ENCODE measurements at regions not wholly inside any gene's neighbourhood (a gene's known extent, or its start where the extent isn't known, plus 50 kb on each side); places are given as distances from the start of the nearest gene placed in this dataset.

DNA sequence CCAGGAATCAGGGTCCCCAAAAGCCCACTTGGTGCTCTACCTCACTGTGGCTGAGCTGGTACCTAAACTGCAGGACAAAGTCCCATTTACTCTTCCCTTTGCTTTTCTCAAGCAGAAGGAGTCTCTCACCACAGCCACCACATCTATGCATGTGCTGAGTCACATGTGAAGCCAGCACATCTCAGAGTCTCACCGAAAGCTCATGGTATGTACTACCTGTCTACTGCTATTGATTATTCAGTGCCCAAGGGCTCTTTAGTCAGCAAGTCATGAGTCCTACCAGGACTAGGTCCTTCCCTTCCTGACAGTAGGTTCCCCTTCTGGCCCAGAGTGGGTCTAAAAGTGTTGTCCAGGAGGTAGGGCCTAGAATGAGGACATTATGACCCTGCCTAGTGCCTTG, 130.7 kb upstream of the NTRK2 start:
- CTCF ChIA-PET: no interaction called here
- Histone ChIP-seq H3K4me1 (ENCODE audit: control insufficient read depth in 1 of 2, insufficient read depth in 2 of 2, low read length in 2 of 2) (no peaks in the 10 kb centered on the region), H3K27ac (ENCODE audit: low read depth, low read length) (no peak overlapping the region), H3K9me3 (ENCODE audit: control insufficient read depth in 1 of 2, insufficient read depth in 1 of 2, low read depth in 1 of 2, low read length in 2 of 2) (no peaks in the 10 kb centered on the region), H4K20me1 (ENCODE audit: insufficient read depth) (no peaks in the 10 kb centered on the region), H3K4me3 (replicated peaks in 1 of 2; ENCODE audit: low read depth in 1 of 2, low read length in 2 of 2) (no peak overlapping the region), H3K27me3 (ENCODE audit: insufficient read depth, low read length) (no peaks in the 10 kb centered on the region), H3K9me2 (ENCODE audit: insufficient read depth) (no peaks in the 10 kb centered on the region), H3K79me2 (ENCODE audit: insufficient read depth, low read length) (no peaks in the 10 kb centered on the region), H3K36me3 (ENCODE audit: control insufficient read depth in 1 of 2, insufficient read depth in 2 of 2, low read length in 2 of 2) (no peaks in the 10 kb centered on the region), H2AFZ (ENCODE audit: low read depth, low read length, poor library complexity, severe bottlenecking) (no peak overlapping the region), H3K9ac (ENCODE audit: low read length) (no peak overlapping the region), H3K4me2 (ENCODE audit: low read length) (no peak overlapping the region)
- RAD21 ChIA-PET (ENCODE audit: low non-redundant PET in 1 of 2, low total read pairs in 2 of 2, uncharacterized antibody in 2 of 2, unreplicated experiment in 2 of 2): no interaction called here
- ATAC-seq (no peak), DNase-seq (ENCODE audit: low read depth, low spot score) (no peak)
- no peak for TF ChIP-seq ZNF274 (IDR thresholded peaks at IDR 0.05; ENCODE audit: low read depth, low read length)
- TF ChIP-seq TCF7L2 (IDR thresholded peaks at IDR 0.05; ENCODE audit: borderline replicate concordance, extremely low read depth, insufficient read depth, insufficient read length): no peak
- TF ChIP-seq POLR2A (IDR thresholded peaks at IDR 0.05; ENCODE audit: borderline replicate concordance, extremely low read depth, insufficient read depth, insufficient read length): no peak
- no peak for TF ChIP-seq JUND (IDR thresholded peaks at IDR 0.05)
- no peak for TF ChIP-seq RAD21 (IDR thresholded peaks at IDR 0.05; ENCODE audit: low read depth)
- TF ChIP-seq SIN3A (IDR thresholded peaks at IDR 0.05; ENCODE audit: low read depth): no peak
- no peak for TF ChIP-seq FOSL1 (IDR thresholded peaks at IDR 0.05; ENCODE audit: low read depth)
- TF ChIP-seq POLR2AphosphoS5 (IDR thresholded peaks at IDR 0.05; ENCODE audit: low read depth, low read length): no peak
- no peak for TF ChIP-seq CEBPB (IDR thresholded peaks at IDR 0.05; ENCODE audit: low read depth)
- TF ChIP-seq SRF (IDR thresholded peaks at IDR 0.05; ENCODE audit: low read depth): no peak
- TF ChIP-seq YY1 (IDR thresholded peaks at IDR 0.05; ENCODE audit: extremely low read depth, insufficient replicate concordance, low read depth, low read length): no peak
- TF ChIP-seq ELF1 (IDR thresholded peaks at IDR 0.05; ENCODE audit: borderline replicate concordance, low read depth): no peak
- no peak for TF ChIP-seq ZFX (IDR thresholded peaks at IDR 0.05)
- TF ChIP-seq EZH2 (IDR thresholded peaks at IDR 0.05): no peak
- TF ChIP-seq, protein P1, sequence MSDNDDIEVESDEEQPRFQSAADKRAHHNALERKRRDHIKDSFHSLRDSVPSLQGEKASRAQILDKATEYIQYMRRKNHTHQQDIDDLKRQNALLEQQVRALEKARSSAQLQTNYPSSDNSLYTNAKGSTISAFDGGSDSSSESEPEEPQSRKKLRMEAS (IDR thresholded peaks at IDR 0.05): no peak
- no TSS peak for BruUV-seq (replicated peaks)
- intact Hi-C loops (cut with micrococcal nuclease): no loop called here
- POLR2A ChIA-PET: no interaction called here

All from HCT116 (cell line).